ENCODE measurements at regions not wholly inside any gene's neighbourhood (a gene's known extent, or its start where the extent isn't known, plus 50 kb on each side); places are given as distances from the start of the nearest gene placed in this dataset.
A peak's percentile ranks its signal among the peaks of the same experiment; 100 is the strongest.

- DNase-seq (ENCODE audit: insufficient read length, low spot score) (no peak), FAIRE-seq (no peak)
- TF ChIP-seq POLR2A (IDR thresholded peaks at IDR 0.05; ENCODE audit: low read depth, low read length), result no peak
Observed at GRCh38 chr11:29296680-29297079, 720.1 kb downstream of the KCNA4 start.

DNA sequence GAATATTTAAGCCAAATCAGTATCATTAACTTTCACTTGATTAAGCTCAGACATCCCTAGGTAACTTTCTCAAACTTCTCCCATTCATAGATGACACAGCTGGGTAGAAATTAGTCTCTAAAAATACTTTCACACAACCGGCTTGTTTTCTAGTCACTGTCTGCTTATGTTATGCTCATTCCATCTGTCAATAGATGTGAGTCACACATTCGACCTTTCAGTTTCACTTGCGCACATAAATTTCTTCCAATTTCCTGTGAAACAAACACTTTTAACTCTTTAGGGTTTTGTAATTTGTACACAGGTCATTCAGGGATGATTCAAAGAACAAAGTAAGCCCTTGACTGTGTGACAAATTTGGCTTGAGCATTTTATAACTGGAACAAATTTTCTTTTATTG lies 723.0 kb downstream of the KCNA4 start:
- FAIRE-seq (peak; percentile 94), DNase-seq (ENCODE audit: insufficient read length, low spot score) (no peak)
- TF ChIP-seq POLR2A (IDR thresholded peaks at IDR 0.05; ENCODE audit: low read depth, low read length), result no peak

DNA sequence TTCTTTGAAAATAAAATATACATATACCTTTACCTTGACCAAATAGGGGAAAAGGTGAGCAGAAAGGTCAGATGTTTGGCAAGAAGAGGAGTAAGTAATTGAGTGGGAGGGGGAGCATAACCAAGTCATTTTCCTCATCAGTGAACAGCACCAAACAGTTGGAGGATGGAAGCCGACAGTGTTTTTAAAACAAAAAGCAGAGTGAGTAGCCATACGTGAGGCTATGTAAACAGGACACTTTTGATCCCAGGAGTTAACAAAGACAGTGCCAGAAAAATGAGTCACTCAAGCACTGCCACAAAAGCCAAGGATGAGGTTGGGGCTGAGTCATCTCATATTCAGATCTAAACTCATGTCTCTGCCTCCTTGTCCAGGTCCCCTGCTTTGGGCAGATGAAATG lies 734.7 kb downstream of the KCNA4 start:
- DNase-seq (ENCODE audit: insufficient read length, low spot score), result peak; percentile 24
- peak; percentile 100 for FAIRE-seq
- TF ChIP-seq POLR2A (IDR thresholded peaks at IDR 0.05; ENCODE audit: low read depth, low read length), result no peak

- no peak for FAIRE-seq
- TF ChIP-seq POLR2A (IDR thresholded peaks at IDR 0.05; ENCODE audit: low read depth, low read length), result no peak
Observed at GRCh38 chr11:29281271-29281777, 735.5 kb downstream of the KCNA4 start.

DNA sequence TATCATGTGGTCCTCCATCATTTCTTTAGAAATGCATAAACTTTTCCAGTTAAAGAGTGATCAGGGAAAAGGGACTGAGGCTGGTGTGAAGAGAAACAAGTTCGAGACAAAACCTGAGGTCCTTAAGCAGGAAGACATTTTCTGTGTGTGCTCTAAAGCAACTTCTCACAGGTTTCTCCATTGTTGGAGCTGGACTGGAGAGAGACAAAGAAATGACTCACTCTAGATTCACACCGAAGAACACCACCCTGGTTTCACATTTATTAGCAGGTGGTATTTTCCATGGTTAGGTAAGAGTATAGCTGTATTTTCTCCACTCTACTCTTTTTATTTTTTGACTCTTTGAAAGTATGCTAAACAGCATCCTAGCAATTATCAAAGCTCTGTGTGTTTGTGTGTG lies 736.4 kb downstream of the KCNA4 start:
- no peak for DNase-seq (ENCODE audit: insufficient read length, low spot score)
- peak; percentile 84 for FAIRE-seq
- TF ChIP-seq POLR2A (IDR thresholded peaks at IDR 0.05; ENCODE audit: low read depth, low read length), result no peak

More at GRCh38 chr11:29281271-29281777, 735.5 kb downstream of the KCNA4 start:
- DNase-seq (ENCODE audit: insufficient read length, low spot score), result no peak

DNA sequence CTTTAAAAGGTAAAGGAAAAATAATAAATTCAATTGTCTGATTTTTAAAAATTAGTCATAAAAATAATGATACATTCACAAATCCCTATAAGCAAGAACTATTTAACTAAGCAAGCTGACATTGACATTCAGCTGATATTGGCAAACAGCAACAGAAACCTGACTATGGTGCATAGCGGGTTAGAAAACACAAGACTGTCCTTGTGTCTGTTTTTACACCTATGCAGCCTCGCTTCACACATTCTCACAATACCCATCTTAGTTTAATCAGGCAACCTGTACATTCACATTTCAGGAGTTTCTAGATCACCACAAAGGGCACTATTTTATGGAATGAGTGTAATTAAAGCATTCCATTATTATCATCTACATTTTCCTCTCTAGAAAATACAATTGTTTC lies 737.1 kb downstream of the KCNA4 start:
- no peak for TF ChIP-seq POLR2A (IDR thresholded peaks at IDR 0.05; ENCODE audit: low read depth, low read length)
- FAIRE-seq, result no peak
- DNase-seq (ENCODE audit: insufficient read length, low spot score), result no peak

- FAIRE-seq (no peak), DNase-seq (ENCODE audit: insufficient read length, low spot score) (no peak)
Observed at GRCh38 chr11:29272019-29272654, 744.7 kb downstream of the KCNA4 start.

GRCh38 chr11:29271616-29272015 lies 745.2 kb downstream of the KCNA4 start:
- FAIRE-seq (no peak), DNase-seq (ENCODE audit: insufficient read length, low spot score) (no peak)
- no peak for TF ChIP-seq POLR2A (IDR thresholded peaks at IDR 0.05; ENCODE audit: low read depth, low read length)

More at GRCh38 chr11:29272019-29272654, 744.7 kb downstream of the KCNA4 start:
- TF ChIP-seq POLR2A (IDR thresholded peaks at IDR 0.05; ENCODE audit: low read depth, low read length), result no peak

DNA sequence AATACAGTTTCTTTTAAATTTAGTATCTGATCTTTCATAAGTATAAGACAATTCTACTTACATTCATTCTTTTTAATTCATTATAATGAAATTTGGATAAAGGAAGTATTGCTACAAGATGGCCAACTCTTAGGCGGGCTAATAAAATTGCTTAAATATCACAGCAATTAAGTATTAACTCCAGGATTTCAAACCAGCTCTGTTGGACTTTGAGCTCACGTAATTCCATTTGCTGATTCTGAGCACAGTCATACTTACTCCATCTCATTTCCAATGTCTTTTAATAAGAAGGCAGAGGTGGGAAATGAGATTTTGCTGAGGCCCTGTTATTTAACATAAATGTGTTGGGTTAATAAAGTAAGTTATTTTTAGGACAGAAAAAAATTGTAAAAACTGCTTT lies 748.1 kb downstream of the KCNA4 start:
- FAIRE-seq (no peak), DNase-seq (ENCODE audit: insufficient read length, low spot score) (no peak)
- TF ChIP-seq POLR2A (IDR thresholded peaks at IDR 0.05; ENCODE audit: low read depth, low read length), result no peak

DNA sequence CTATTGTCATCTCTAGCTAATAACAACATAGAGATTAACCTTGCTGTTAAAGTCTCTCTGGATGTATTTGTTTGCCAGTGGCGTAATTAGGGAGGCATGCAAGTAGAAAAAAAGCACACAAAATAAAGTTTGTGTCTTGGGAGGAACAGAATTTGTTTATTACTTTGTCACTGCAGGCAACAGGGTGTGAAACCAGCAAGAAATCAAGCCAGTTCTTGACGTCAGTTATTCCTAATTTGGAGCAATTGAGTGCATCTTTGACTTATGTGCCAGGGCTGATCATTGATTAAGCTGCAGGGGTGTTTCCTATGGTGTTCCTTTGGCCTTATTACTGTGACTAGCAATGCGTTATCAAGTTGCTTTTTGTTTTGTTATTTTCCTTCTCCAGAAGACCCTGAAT lies 751.0 kb downstream of the KCNA4 start:
- no peak for TF ChIP-seq POLR2A (IDR thresholded peaks at IDR 0.05; ENCODE audit: low read depth, low read length)
- no peak for DNase-seq (ENCODE audit: insufficient read length, low spot score)
- FAIRE-seq, result no peak

- no peak for TF ChIP-seq POLR2A (IDR thresholded peaks at IDR 0.05; ENCODE audit: low read depth, low read length)
- DNase-seq (ENCODE audit: insufficient read length, low spot score) (no peak), FAIRE-seq (no peak)
Observed at GRCh38 chr11:29265381-29265780, 751.4 kb downstream of the KCNA4 start.

- FAIRE-seq (peak; percentile 33), DNase-seq (ENCODE audit: insufficient read length, low spot score) (no peak)
- no peak for TF ChIP-seq POLR2A (IDR thresholded peaks at IDR 0.05; ENCODE audit: low read depth, low read length)
Observed at GRCh38 chr11:29263971-29264682, 752.7 kb downstream of the KCNA4 start.

DNA sequence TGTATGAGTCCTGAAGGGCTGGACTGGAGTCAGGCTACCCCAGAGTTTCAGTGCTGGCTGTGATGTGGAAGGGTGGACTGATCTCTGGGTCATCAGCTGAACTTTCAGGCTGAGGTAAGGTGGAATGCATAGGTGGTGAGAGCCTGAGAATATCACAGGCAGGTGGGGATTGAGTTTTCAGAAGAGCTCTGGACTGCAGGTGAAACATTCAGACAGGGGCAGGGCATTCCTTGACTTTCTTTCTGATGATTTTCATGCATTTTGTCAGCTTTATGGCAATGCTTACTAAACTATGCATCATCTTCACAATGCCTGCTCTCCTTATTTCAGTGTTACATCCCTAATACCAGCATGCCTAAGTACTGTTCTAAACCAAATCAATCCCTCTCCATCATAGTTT lies 755.0 kb downstream of the KCNA4 start:
- FAIRE-seq (no peak), DNase-seq (ENCODE audit: insufficient read length, low spot score) (no peak)
- no peak for TF ChIP-seq POLR2A (IDR thresholded peaks at IDR 0.05; ENCODE audit: low read depth, low read length)

- peak; percentile 12 for DNase-seq (ENCODE audit: insufficient read length, low spot score)
Observed at GRCh38 chr11:29260939-29261705, 755.7 kb downstream of the KCNA4 start.

More at GRCh38 chr11:29260939-29261705, 755.7 kb downstream of the KCNA4 start:
- peak; percentile 98 for FAIRE-seq
- no peak for TF ChIP-seq POLR2A (IDR thresholded peaks at IDR 0.05; ENCODE audit: low read depth, low read length)

Measured in H54 (cell line).